ENCODE measurements at regions not wholly inside any gene's neighbourhood (a gene's known extent, or its start where the extent isn't known, plus 50 kb on each side); places are given as distances from the start of the nearest gene placed in this dataset.
"Not testable (repeated sequence)": the region's sequence is repeated elsewhere in the genome, so short reads cannot be mapped to it uniquely, and the experiment has no call there.

- no peak for DNase-seq
These were observed 191.5 kb upstream of the CAND1 start for GRCh38 chr12:67077617-67078016.

- DNase-seq = no peak
These were observed 190.2 kb upstream of the CAND1 start for GRCh38 chr12:67078957-67079356.

- DNase-seq = no peak
These were observed 188.5 kb upstream of the CAND1 start for GRCh38 chr12:67080637-67081036.

GRCh38 chr12:67082221-67082620, 186.9 kb upstream of the CAND1 start:
- DNase-seq = no peak

GRCh38 chr12:67085699-67086098, 183.5 kb upstream of the CAND1 start:
- DNase-seq = peak; percentile 39

GRCh38 chr12:67086116-67086515, 183.0 kb upstream of the CAND1 start:
- no peak for DNase-seq

- DNase-seq = no peak
These were observed 180.6 kb upstream of the CAND1 start for GRCh38 chr12:67088401-67089118.

GRCh38 chr12:67091204-67091603, 178.0 kb upstream of the CAND1 start:
- DNase-seq = no peak

GRCh38 chr12:67091678-67092077, 177.5 kb upstream of the CAND1 start:
- DNase-seq = no peak

- not testable (repeated sequence) for DNase-seq
These were observed 176.2 kb upstream of the CAND1 start for GRCh38 chr12:67092934-67093333.

GRCh38 chr12:67096533-67097318, 172.4 kb upstream of the CAND1 start:
- no peak for DNase-seq

- no peak for DNase-seq
These were observed 169.3 kb upstream of the CAND1 start for GRCh38 chr12:67099858-67100257.

GRCh38 chr12:67103521-67103920, 165.6 kb upstream of the CAND1 start:
- DNase-seq = no peak

GRCh38 chr12:67107235-67107634, 161.9 kb upstream of the CAND1 start:
- no peak for DNase-seq

GRCh38 chr12:67107751-67108269, 161.3 kb upstream of the CAND1 start:
- DNase-seq = no peak

GRCh38 chr12:67110345-67110744, 158.8 kb upstream of the CAND1 start:
- DNase-seq = not testable (repeated sequence)

- no peak for DNase-seq
These were observed 158.0 kb upstream of the CAND1 start for GRCh38 chr12:67111182-67111581.

- no peak for DNase-seq
These were observed 156.6 kb upstream of the CAND1 start for GRCh38 chr12:67112586-67112985.

- DNase-seq = no peak
These were observed 153.0 kb upstream of the CAND1 start for GRCh38 chr12:67116134-67116533.

GRCh38 chr12:67122584-67122983, 146.6 kb upstream of the CAND1 start:
- no peak for DNase-seq

GRCh38 chr12:67137256-67137655, 131.9 kb upstream of the CAND1 start:
- no peak for DNase-seq

GRCh38 chr12:67141296-67142018, 127.7 kb upstream of the CAND1 start:
- DNase-seq = no peak

- DNase-seq = no peak
These were observed 123.5 kb upstream of the CAND1 start for GRCh38 chr12:67145692-67146091.

All from renal pelvis (tissue), 1 donor.